NT2/D1 (cell line): ENCODE measurements at regions not wholly inside any gene's neighbourhood (a gene's known extent, or its start where the extent isn't known, plus 50 kb on each side); places are given as distances from the start of the nearest gene placed in this dataset.

Experiments
- YY1 ChIP-seq: IDR thresholded peaks from 2 replicates; pipeline ENCODE4 v1.6.1; 2011; ENCODE audit not compliant: insufficient read length, insufficient read depth
- ZNF274 ChIP-seq: IDR thresholded peaks from 2 replicates; pipeline ENCODE4 v1.6.1; 2011; ENCODE audit warnings: mild to moderate bottlenecking, low read depth, low read length

DNA sequence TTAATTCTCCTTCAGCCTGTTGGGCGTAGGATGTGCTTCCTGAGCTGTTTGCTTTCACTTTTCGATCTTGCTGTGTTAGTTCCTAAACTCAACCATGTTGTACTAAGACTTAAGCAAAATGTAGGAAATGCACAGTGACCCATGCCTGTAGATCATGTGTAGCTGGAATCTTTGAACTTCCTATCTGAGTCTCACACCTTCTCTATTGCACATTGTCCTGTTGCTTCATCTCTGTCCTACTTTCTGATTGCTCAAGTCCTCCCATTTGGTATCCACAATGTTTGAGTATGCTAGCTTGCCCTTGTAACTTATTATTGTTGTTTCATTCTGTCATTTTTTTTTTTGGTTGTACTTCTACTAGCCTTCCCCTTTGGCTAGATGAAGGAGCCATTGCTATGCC lies 239.6 kb downstream of the PPP1R2C start:
- TF ChIP-seq YY1 (no peak), ZNF274 (no peak)
